Lower lobe of right lung (tissue), 2 donors: ENCODE measurements at regions not wholly inside any gene's neighbourhood (a gene's known extent, or its start where the extent isn't known, plus 50 kb on each side); places are given as distances from the start of the nearest gene placed in this dataset.
"Not testable (repeated sequence)": the region's sequence is repeated elsewhere in the genome, so short reads cannot be mapped to it uniquely, and the experiment has no call there.

ENCODE experiments used
- ATAC-seq, 2 donors: fragments of 200-7000 bp; cut with Tn5 transposase; one replicate each; pipeline ENCODE4 v1.9.1; 2020 to 2022; ENCODE audit warnings: mild to moderate bottlenecking in 2 of 2, moderate library complexity in 2 of 2
- DNase-seq: peaks from one replicate; pipeline ENCODE4 v3.0.0-alpha.2; 2020
- H3K27ac ChIP-seq: fragments of 200-600 bp; one replicate; pipeline ENCODE4 v1.8.0; 2022
- H3K27me3 ChIP-seq: fragments of 200-600 bp; one replicate; pipeline ENCODE4 v1.8.0; 2022; ENCODE audit warnings: low read depth
- H3K36me3 ChIP-seq: fragments of 200-600 bp; one replicate; pipeline ENCODE4 v1.8.0; 2022; ENCODE audit warnings: mild to moderate bottlenecking
- H3K4me1 ChIP-seq: fragments of 200-600 bp; one replicate; pipeline ENCODE4 v1.8.0; 2022
- H3K4me3 ChIP-seq: fragments of 200-600 bp; one replicate; pipeline ENCODE4 v1.8.0; 2022; ENCODE audit warnings: mild to moderate bottlenecking
- H3K9me3 ChIP-seq: fragments of 200-600 bp; one replicate; pipeline ENCODE4 v1.8.0; 2022
- CTCF ChIP-seq: fragments of 200-600 bp; IDR thresholded peaks from one replicate; pipeline ENCODE4 v1.8.0; 2022; ENCODE audit warnings: antibody characterized with exemption, mild to moderate bottlenecking
- intact Hi-C: fragments of 100-400 bp; cut with DNase I; formaldehyde crosslinking; loops from one replicate; pipeline ENCODE4 v1.11.0; 2022
- donor health status: DM: no; HTN: yes; CAD: no; lungs with severe emphysema.

GRCh38 chr2:7755879-7756278, 838.7 kb downstream of the RNF144A start:
- DNase-seq = no peak
- Histone ChIP-seq H3K9me3 (peaks cover 9% of the 10 kb centered on the region), H3K36me3 (no peaks in the 10 kb centered on the region), H3K4me1 (no peaks in the 10 kb centered on the region), H3K4me3 (no peak overlapping the region), H3K27me3 (no peaks in the 10 kb centered on the region), H3K27ac (no peak overlapping the region)
- ATAC-seq = no peak
- intact Hi-C loops = no loop called here
- no peak for TF ChIP-seq CTCF

- Histone ChIP-seq H3K27ac (no peak overlapping the region), H3K4me1 (no peaks in the 10 kb centered on the region), H3K27me3 (no peaks in the 10 kb centered on the region), H3K9me3 (peaks cover 9% of the 10 kb centered on the region), H3K4me3 (no peak overlapping the region), H3K36me3 (no peaks in the 10 kb centered on the region)
- DNase-seq (no peak), ATAC-seq (no peak)
- intact Hi-C loops = no loop called here
- no peak for TF ChIP-seq CTCF
These were observed 841.0 kb downstream of the RNF144A start for GRCh38 chr2:7758073-7758759.

GRCh38 chr2:7759898-7760297, 842.7 kb downstream of the RNF144A start:
- TF ChIP-seq CTCF = no peak
- H3K9me3 ChIP-seq = peaks cover 13% of the 10 kb centered on the region
- H3K36me3 ChIP-seq = no peaks in the 10 kb centered on the region
- no peaks in the 10 kb centered on the region for H3K27me3 ChIP-seq
- H3K4me1 ChIP-seq = no peaks in the 10 kb centered on the region
- intact Hi-C loops = no loop called here
- DNase-seq = no peak
- no peak for ATAC-seq
- H3K4me3 ChIP-seq = no peak overlapping the region
- no peak overlapping the region for H3K27ac ChIP-seq

- H3K36me3 ChIP-seq, H3K27me3 ChIP-seq, H3K4me3 ChIP-seq, H3K27ac ChIP-seq, intact Hi-C loops, H3K9me3 ChIP-seq, H3K4me1 ChIP-seq, DNase-seq, ATAC-seq: not testable (repeated sequence)
These were observed 846.2 kb downstream of the RNF144A start for GRCh38 chr2:7763418-7763817.

- Histone ChIP-seq H3K4me3 (no peak overlapping the region), H3K36me3 (no peaks in the 10 kb centered on the region), H3K4me1 (no peaks in the 10 kb centered on the region), H3K27ac (no peak overlapping the region), H3K27me3 (no peaks in the 10 kb centered on the region), H3K9me3 (peaks cover 4% of the 10 kb centered on the region)
- intact Hi-C loops = no loop called here
- no peak for ATAC-seq
- no peak for DNase-seq
- TF ChIP-seq CTCF = no peak
These were observed 848.0 kb downstream of the RNF144A start for GRCh38 chr2:7765236-7765635.

- TF ChIP-seq CTCF = no peak
- DNase-seq = no peak
These were observed 849.0 kb downstream of the RNF144A start for GRCh38 chr2:7766088-7766722.

More at GRCh38 chr2:7766088-7766722, 849.0 kb downstream of the RNF144A start:
- H3K27me3 ChIP-seq = no peaks in the 10 kb centered on the region
- no peak overlapping the region for H3K4me3 ChIP-seq
- H3K4me1 ChIP-seq = no peaks in the 10 kb centered on the region
- peaks cover 4% of the 10 kb centered on the region for H3K9me3 ChIP-seq
- no peaks in the 10 kb centered on the region for H3K36me3 ChIP-seq
- no peak overlapping the region for H3K27ac ChIP-seq
- ATAC-seq = no peak
- intact Hi-C loops = no loop called here
